ENCODE measurements at regions not wholly inside any gene's neighbourhood (a gene's known extent, or its start where the extent isn't known, plus 50 kb on each side); places are given as distances from the start of the nearest gene placed in this dataset.

DNA sequence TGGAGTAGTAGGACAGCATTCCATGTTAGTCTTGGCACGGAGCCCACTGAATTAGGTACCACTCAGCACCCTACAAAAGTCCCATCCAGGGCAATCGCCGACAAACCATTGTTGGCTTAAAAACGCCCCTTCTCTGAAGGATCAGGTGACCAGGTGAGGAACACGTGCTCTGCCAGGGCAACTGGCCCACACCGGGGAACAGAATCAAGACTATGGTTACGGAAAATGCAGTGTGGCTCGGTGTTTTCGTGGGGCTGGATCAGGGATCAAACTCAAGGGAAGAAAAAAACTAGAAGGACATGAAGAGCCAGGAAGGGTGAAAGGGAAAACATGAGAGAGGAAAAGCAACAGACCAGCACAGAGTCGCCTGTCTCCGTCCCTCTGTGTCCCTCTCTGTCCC, 177.8 kb upstream of the ARID1B start:
- TF ChIP-seq, protein P1, sequence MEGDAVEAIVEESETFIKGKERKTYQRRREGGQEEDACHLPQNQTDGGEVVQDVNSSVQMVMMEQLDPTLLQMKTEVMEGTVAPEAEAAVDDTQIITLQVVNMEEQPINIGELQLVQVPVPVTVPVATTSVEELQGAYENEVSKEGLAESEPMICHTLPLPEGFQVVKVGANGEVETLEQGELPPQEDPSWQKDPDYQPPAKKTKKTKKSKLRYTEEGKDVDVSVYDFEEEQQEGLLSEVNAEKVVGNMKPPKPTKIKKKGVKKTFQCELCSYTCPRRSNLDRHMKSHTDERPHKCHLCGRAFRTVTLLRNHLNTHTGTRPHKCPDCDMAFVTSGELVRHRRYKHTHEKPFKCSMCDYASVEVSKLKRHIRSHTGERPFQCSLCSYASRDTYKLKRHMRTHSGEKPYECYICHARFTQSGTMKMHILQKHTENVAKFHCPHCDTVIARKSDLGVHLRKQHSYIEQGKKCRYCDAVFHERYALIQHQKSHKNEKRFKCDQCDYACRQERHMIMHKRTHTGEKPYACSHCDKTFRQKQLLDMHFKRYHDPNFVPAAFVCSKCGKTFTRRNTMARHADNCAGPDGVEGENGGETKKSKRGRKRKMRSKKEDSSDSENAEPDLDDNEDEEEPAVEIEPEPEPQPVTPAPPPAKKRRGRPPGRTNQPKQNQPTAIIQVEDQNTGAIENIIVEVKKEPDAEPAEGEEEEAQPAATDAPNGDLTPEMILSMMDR (conservative IDR thresholded peaks at IDR 0.05; ENCODE audit: low read length) = no peak
- no peak for TF ChIP-seq EZH2phosphoT487 (IDR thresholded peaks at IDR 0.05; ENCODE audit: borderline replicate concordance, low read depth, low read length)

Data from OCI-LY7 (cell line).